Thyroid gland (tissue), 4 donors: ENCODE measurements at regions not wholly inside any gene's neighbourhood (a gene's known extent, or its start where the extent isn't known, plus 50 kb on each side); places are given as distances from the start of the nearest gene placed in this dataset.

ENCODE experiments used
- DNase-seq, 2 donors: peaks; one replicate each; pipeline ENCODE4 v3.0.0-alpha.2; 2019
- H3K27ac ChIP-seq, 3 donors: fragments of 200-600 bp; sonication (generic); 1 replicate in 2 of 3; 2 replicates in 1 of 3; pipeline ENCODE4 v1.5.1; 2016 to 2019; ENCODE audit warnings: mild to moderate bottlenecking in 1 of 3, moderate library complexity in 1 of 3
- H3K27me3 ChIP-seq: fragments of 200-600 bp; sonication (generic); one replicate; pipeline ENCODE4 v1.5.1; 2019
- H3K36me3 ChIP-seq, 2 donors: fragments of 200-600 bp; sonication (generic); one replicate each; pipeline ENCODE4 v1.5.1; 2016 to 2019
- H3K4me1 ChIP-seq, 2 donors: fragments of 200-600 bp; sonication (generic); one replicate each; pipeline ENCODE4 v1.5.1; 2017 to 2019
- H3K4me3 ChIP-seq, 3 donors: fragments of 200-600 bp; sonication (generic); replicated peaks in 1 of 3; 1 replicate in 2 of 3; 2 replicates in 1 of 3; pipeline ENCODE4 v1.5.1; 2016; ENCODE audit warnings: mild to moderate bottlenecking in 1 of 3
- H3K9me3 ChIP-seq: fragments of 200-600 bp; sonication (generic); one replicate; pipeline ENCODE4 v1.5.1; 2017
- POLR2A ChIP-seq, 2 donors: fragments of 450-650 bp; IDR thresholded peaks; one replicate each; pipeline ENCODE4 v1.6.1; 2017; ENCODE audit warnings: antibody characterized with exemption in 2 of 2, mild to moderate bottlenecking in 2 of 2, moderate library complexity in 1 of 2
- WGBS, 2 donors: methylation state at CpG; one replicate each; pipeline ENCODE4 v1.1.5; 2017; 5-methylcytosine and 5-hydroxymethylcytosine counted together
- intact Hi-C: fragments of 100-400 bp; cut with DNase I; formaldehyde crosslinking; loops from one replicate; pipeline ENCODE4 v1.15.1; 2023
- TF ChIP-seq, protein P1 (sequence below), 6 experiments: fragments of 200-600 bp in 3 of 6; fragments of 450-650 bp in 3 of 6; sonication (generic) in 3 of 6; IDR thresholded peaks; one replicate each; pipeline ENCODE4 v1.5.1; 2016 to 2019; ENCODE audit warnings: antibody characterized with exemption in 6 of 6, mild to moderate bottlenecking in 2 of 6, inconsistent platforms in 1 of 6, moderate library complexity in 1 of 6

DNA sequence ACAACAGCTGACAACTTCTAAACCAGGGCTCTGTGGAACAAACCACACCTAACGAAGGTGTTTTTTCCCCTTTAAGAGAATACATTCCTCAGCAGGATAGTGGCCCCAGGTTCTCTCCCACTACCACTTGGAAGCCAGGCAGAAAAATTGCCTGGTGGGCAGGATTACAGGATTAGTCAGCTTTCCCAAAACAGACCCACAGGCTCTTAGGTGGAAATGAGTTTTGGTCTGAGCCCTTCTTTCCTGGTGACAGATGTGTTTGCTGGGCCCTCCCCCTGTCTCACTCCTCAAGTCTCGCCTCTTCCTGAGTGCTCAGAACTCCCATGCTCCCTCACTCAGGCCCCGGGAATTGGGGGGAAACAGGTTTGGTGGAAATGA is 139.4 kb upstream of the HAAO start:
- no peak for TF ChIP-seq POLR2A (IDR thresholded peaks at IDR 0.05)
- TF ChIP-seq, protein P1, sequence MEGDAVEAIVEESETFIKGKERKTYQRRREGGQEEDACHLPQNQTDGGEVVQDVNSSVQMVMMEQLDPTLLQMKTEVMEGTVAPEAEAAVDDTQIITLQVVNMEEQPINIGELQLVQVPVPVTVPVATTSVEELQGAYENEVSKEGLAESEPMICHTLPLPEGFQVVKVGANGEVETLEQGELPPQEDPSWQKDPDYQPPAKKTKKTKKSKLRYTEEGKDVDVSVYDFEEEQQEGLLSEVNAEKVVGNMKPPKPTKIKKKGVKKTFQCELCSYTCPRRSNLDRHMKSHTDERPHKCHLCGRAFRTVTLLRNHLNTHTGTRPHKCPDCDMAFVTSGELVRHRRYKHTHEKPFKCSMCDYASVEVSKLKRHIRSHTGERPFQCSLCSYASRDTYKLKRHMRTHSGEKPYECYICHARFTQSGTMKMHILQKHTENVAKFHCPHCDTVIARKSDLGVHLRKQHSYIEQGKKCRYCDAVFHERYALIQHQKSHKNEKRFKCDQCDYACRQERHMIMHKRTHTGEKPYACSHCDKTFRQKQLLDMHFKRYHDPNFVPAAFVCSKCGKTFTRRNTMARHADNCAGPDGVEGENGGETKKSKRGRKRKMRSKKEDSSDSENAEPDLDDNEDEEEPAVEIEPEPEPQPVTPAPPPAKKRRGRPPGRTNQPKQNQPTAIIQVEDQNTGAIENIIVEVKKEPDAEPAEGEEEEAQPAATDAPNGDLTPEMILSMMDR (IDR thresholded peaks at IDR 0.05), result no peak
- intact Hi-C loops, result loop anchor here (10.0 kb wide), 1 partner anchor 67 kb away; no protein-coding TSS in a partner anchor
- WGBS, 2 donors, result 64 to 69% methylated on average over 3 of the region's 3 CpGs

DNA sequence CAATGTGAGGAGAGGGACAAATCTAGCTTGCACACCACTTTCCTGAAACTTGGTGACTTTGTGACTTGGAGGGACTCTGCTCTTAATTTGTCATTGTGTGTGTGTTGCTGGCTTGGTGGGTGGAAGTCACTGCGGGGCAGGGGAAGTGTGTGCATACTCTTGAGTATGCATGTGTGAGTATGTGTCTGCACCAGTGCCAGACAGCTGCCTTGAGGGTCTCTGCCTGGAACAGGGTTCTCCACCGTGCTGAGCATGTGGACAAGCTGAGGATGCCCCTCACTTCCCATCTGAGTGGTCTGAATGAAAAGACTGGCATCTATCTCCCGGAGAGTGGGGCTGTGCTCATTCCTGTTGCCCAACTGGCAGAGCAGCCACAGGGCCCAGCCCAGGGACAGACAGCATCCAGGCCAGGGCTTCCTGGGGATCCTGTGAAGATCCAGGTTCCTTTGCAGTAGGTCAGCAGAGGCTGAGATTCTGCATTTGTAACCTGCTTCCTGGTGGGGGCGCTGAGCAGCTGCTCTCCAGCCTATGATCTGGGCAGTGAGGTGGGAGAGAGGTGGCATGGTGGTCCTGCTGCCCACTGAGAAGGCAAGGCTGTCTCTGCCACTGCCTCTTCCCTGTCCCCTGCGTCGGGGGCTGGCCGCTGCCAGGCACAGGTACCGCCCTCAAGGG is 138.9 kb upstream of the HAAO start:
- no peaks in the 10 kb centered on the region for H3K9me3 ChIP-seq
- peaks cover 62 to 91% of the 10 kb centered on the region in 2 donors for H3K4me1 ChIP-seq
- 59 to 68% methylated on average over 7 to 8 of the region's 8 CpGs for WGBS, 2 donors
- H3K4me3 ChIP-seq, result no peak overlapping the region
- no peaks in the 10 kb centered on the region for H3K36me3 ChIP-seq
- intact Hi-C loops, result loop anchor here (10.0 kb wide), 1 partner anchor 66 kb away; no protein-coding TSS in a partner anchor
- no peak for TF ChIP-seq POLR2A (IDR thresholded peaks at IDR 0.05)
- TF ChIP-seq, protein P1 (IDR thresholded peaks at IDR 0.05), result no peak
- no peak for DNase-seq
- no peaks in the 10 kb centered on the region for H3K27me3 ChIP-seq
- H3K27ac ChIP-seq, result peak overlapping the region in 2 of 3 donors; percentile 44 to 51

More for the DNA sequence above, 139.4 kb upstream of the HAAO start:
- no peak overlapping the region for H3K4me3 ChIP-seq
- no peaks in the 10 kb centered on the region for H3K9me3 ChIP-seq
- no peaks in the 10 kb centered on the region for H3K27me3 ChIP-seq
- peak overlapping the region in 2 of 3 donors; percentile 44 to 51 for H3K27ac ChIP-seq
- peaks cover 62 to 91% of the 10 kb centered on the region in 2 donors for H3K4me1 ChIP-seq
- no peaks in the 10 kb centered on the region for H3K36me3 ChIP-seq
- no peak for DNase-seq

DNA sequence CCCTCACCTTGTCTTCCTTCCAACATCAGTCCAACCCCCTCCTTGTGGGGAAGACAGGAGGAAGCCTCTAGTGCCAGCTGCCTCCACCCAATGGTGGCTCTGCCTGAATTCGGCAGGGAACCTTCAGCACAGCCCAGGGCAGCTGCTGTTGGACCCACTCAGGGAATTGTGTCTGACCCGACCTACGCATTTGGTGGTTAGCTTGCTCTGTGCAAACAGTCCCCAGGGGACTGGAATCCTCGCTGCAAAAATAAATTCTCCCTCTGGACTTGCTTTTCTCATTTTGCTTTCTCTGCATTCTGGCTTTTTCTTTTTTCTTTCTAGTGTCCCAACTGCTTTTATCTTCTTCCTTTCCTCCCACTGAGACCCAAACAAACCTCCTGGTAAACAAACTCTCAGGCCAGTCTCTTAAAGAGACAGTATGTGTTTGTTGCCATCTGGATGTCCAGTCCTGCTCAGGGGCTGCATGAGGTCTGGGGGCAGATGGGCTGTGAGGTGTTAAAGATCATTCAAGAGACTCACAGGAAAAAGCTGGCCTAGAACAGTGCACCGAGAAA is 137.7 kb upstream of the HAAO start:
- H3K9me3 ChIP-seq, result no peaks in the 10 kb centered on the region
- H3K27ac ChIP-seq, result peak overlapping the region; percentile 33 to 93 (median 83)
- H3K4me1 ChIP-seq, result peaks cover 62 to 91% of the 10 kb centered on the region in 2 donors
- 15 to 16% methylated on average over 5 of the region's 5 CpGs for WGBS, 2 donors
- intact Hi-C loops, result loop anchor here (10.0 kb wide), 1 partner anchor 65 kb away; no protein-coding TSS in a partner anchor
- no peaks in the 10 kb centered on the region for H3K36me3 ChIP-seq
- TF ChIP-seq POLR2A (IDR thresholded peaks at IDR 0.05), result no peak
- TF ChIP-seq, protein P1 (IDR thresholded peaks at IDR 0.05), result no peak
- no peak for DNase-seq
- no peaks in the 10 kb centered on the region for H3K27me3 ChIP-seq
- H3K4me3 ChIP-seq, result no peak overlapping the region

DNA sequence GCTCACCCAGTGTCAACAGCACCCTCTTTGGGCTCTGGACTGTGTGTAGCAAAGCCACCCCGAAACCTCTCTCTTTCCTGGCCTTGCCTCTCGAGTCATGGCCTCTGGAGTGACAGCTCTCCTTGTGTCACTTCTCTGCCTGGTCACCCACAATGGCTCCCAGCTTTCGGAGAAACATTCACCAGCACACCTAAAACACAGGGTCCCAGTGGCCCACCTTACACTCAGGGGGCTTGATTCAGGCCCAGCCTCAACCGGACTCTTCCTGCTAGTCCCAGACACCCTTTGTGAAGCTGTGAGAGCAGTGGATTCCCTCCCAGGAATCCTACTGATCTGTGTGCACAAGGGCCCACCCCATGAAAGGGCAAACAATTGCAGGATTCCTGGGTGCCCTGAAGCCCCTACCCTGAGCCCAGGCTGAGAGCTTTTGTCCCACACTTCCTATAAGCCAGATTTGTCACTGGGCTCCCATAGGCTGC is 137.2 kb upstream of the HAAO start:
- no peak for DNase-seq
- intact Hi-C loops, result loop anchor here (10.0 kb wide), 1 partner anchor 65 kb away; no protein-coding TSS in a partner anchor
- TF ChIP-seq, protein P1 (IDR thresholded peaks at IDR 0.05), result no peak
- no peak for TF ChIP-seq POLR2A (IDR thresholded peaks at IDR 0.05)
- Histone ChIP-seq H3K27me3 (no peaks in the 10 kb centered on the region), H3K4me1 (peaks cover 62 to 91% of the 10 kb centered on the region in 2 donors), H3K4me3 (no peak overlapping the region), H3K27ac (peak overlapping the region; percentile 33 to 93 (median 83)), H3K9me3 (no peaks in the 10 kb centered on the region), H3K36me3 (no peaks in the 10 kb centered on the region)
- whole genome bisulfite sequencing, 2 donors, result 93 to 100% methylated on average over 3 to 4 of the region's 4 CpGs
